GM12892 (cell line): ENCODE measurements at regions not wholly inside any gene's neighbourhood (a gene's known extent, or its start where the extent isn't known, plus 50 kb on each side); places are given as distances from the start of the nearest gene placed in this dataset.

Experiments used
- POLR2A ChIP-seq: IDR thresholded peaks from 2 replicates; pipeline ENCODE4 v1.6.1; 2011; ENCODE audit warnings: low read depth, low read length, control low read depth
- POLR2AphosphoS5 ChIP-seq: IDR thresholded peaks from 2 replicates; pipeline ENCODE4 v1.6.1; 2011; ENCODE audit warnings: low read depth, low read length, control low read depth

DNA sequence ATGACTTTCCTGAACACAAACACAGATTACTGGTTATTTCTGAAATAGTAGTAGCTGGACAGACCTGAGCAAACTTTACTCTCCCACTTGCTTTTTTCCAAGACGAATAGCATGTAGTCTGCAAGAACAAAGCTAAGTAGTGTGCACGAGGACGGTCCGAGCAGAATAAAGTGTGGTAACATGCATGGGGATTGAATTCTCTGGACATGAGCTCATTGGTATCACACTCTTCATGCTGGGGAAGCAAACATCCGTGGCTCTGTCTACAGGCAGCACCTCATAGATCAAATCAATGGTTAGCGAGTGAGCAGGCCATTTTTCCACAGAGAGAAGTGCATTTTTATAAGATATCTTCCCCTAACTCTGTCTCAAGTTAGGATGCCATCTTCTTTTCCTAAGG is 164.8 kb upstream of the STK17B start:
- TF ChIP-seq POLR2A (no peak), POLR2AphosphoS5 (no peak)
